AG09309 (cell line): ENCODE measurements at regions not wholly inside any gene's neighbourhood (a gene's known extent, or its start where the extent isn't known, plus 50 kb on each side); places are given as distances from the start of the nearest gene placed in this dataset.

Experiments used
- DNase-seq: peaks from one replicate; pipeline ENCODE4 v3.0.0-alpha.2; 2010; ENCODE audit warnings: low read depth
- H3K4me3 ChIP-seq: 2 replicates; pipeline ENCODE4 v1.5.1; 2011; ENCODE audit warnings: mild to moderate bottlenecking, low read depth, low read length, moderate library complexity; ENCODE audit not compliant: control insufficient read depth
- CTCF ChIP-seq: IDR thresholded peaks from 2 replicates; pipeline ENCODE4 v1.5.1; 2011; ENCODE audit warnings: mild to moderate bottlenecking, low read depth, low read length, inconsistent platforms; ENCODE audit not compliant: insufficient read depth, control insufficient read depth; ENCODE audit errors: missing control alignments

GRCh38 chr9:108207561-108208165 lies 648.1 kb downstream of the ACTL7B start:
- DNase-seq, result peak; percentile 40
- H3K4me3 ChIP-seq, result no peak overlapping the region
- no peak for TF ChIP-seq CTCF

GRCh38 chr9:108205276-108205675 lies 650.5 kb downstream of the ACTL7B start:
- DNase-seq, result no peak
- no peak overlapping the region for H3K4me3 ChIP-seq
- no peak for TF ChIP-seq CTCF

DNA sequence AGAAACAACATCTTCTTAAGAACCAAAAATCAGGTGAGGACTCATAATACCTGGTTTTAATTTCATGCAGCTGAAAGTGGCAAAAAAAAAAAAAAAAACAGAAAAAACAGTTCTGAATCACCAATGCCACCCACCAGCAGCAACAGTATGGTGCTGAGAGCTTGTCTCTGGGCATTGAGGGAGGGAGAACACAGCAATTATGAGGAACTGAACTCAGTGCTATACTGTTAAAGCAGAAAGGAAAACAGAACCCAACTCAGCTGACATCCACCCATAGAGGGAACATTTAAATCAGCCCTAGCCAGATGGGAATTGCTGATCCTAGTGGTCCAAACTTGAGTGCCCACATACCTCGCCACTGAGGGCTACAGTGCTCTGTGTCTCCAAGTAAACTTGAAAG lies 657.9 kb downstream of the ACTL7B start:
- no peak for TF ChIP-seq CTCF
- H3K4me3 ChIP-seq, result no peak overlapping the region

GRCh38 chr9:108197008-108197365 lies 658.8 kb downstream of the ACTL7B start:
- DNase-seq, result no peak
- no peak for TF ChIP-seq CTCF
- no peak overlapping the region for H3K4me3 ChIP-seq

More for the DNA sequence above, 657.9 kb downstream of the ACTL7B start:
- no peak for DNase-seq

GRCh38 chr9:108196332-108197007 lies 659.3 kb downstream of the ACTL7B start:
- H3K4me3 ChIP-seq, result no peak overlapping the region
- no peak for DNase-seq
- no peak for TF ChIP-seq CTCF

DNA sequence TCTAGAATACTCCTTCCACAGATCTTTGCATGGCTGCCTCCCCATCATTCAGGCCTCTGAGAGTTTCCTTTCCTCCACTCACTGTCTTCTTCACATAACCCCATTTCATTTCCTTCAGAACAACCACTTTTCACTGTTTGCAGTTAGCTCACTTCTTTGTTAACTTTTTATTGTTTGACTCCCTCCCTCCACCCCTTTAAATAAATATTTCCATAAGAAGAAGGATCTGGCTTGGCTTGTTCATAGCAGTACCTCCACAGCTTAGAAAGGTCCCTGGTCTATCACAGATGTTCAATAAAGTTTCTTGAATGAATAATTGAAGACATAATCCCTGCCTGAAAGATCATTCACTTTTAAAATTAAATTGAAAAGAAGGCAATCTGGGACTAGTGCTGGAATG lies 661.6 kb downstream of the ACTL7B start:
- DNase-seq, result no peak
- no peak for TF ChIP-seq CTCF
- no peak overlapping the region for H3K4me3 ChIP-seq

DNA sequence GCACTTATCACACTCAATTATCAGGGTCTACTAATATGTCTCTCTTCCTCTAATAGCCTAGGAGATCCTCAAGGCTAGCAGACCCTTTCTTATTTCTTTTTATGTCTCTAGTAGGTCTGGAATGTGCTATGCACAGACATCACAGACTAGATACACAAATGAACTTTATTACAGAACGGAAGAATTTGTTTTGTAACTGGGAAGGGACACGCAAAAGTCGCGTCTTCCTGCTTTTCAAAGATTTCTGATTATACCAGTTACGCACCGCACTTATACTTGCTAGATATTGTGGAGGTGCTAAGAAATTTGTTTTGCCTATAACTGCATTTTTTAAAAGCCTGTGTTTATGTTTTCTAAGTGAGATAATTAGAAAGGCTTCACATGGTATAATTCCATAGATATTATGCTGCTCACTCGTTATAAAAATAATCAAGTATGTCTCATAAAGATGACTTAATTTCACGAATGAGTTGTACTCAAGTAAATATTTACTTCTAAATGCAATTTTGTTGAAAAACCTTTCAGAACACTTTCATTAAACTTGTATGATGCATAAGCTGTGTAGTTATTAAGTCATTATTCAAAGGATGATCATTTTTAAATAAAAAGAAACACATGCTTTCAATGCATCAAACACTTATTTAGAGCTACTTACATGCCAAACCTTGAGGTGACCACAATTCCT lies 662.6 kb downstream of the ACTL7B start:
- TF ChIP-seq CTCF, result no peak
- DNase-seq, result no peak
- no peak overlapping the region for H3K4me3 ChIP-seq
